HEK293 (cell line): ENCODE measurements at regions not wholly inside any gene's neighbourhood (a gene's known extent, or its start where the extent isn't known, plus 50 kb on each side); places are given as distances from the start of the nearest gene placed in this dataset.

ENCODE experiments used
- CTCF ChIA-PET: fragments of 350-600 bp; formaldehyde crosslinking; extraction: SDS; loops from one replicate; lab custom pipeline; 2021; ENCODE audit warnings: antibody characterized with exemption; lab: Yijun Ruan, JAX
- POLR2A ChIA-PET: fragments of 300-600 bp; formaldehyde crosslinking; extraction: SDS; loops from one replicate; lab custom pipeline; 2020; ENCODE audit warnings: antibody characterized with exemption, inconsistent platforms; lab: Yijun Ruan, JAX
- H3K27ac ChIP-seq: fragments of 200-500 bp; sonication (Bioruptor generic); 2 replicates; pipeline ENCODE4 v1.5.1; 2014; ENCODE audit warnings: low read depth, low read length, control low read depth, inconsistent platforms; ENCODE audit errors: extremely low read depth
- H3K36me3 ChIP-seq, 2 experiments: fragments of 200-500 bp in 1 of 2; sonication (Bioruptor generic) in 1 of 2; 1 replicate in 1 of 2; 2 replicates in 1 of 2; pipeline ENCODE4 v1.5.1; 2014 to 2017; ENCODE audit warnings: inconsistent platforms in 2 of 2, low read length in 2 of 2; ENCODE audit not compliant: control insufficient read depth in 2 of 2, insufficient read depth in 1 of 2
- H3K4me1 ChIP-seq: fragments of 200-500 bp; sonication (Bioruptor generic); 2 replicates; pipeline ENCODE4 v1.5.1; 2014; ENCODE audit warnings: mild to moderate bottlenecking, low read length, inconsistent platforms; ENCODE audit not compliant: control insufficient read depth, insufficient read depth
- H3K4me3 ChIP-seq: 2 replicates; pipeline ENCODE4 v1.5.1; 2011; ENCODE audit warnings: low read depth, mild to moderate bottlenecking, control low read depth, low read length, moderate library complexity
- H3K9me3 ChIP-seq: fragments of 200-500 bp; sonication (Bioruptor generic); 2 replicates; pipeline ENCODE4 v1.5.1; 2014; ENCODE audit warnings: low read depth, low read length, inconsistent platforms; ENCODE audit not compliant: control insufficient read depth, insufficient read depth
- EGR2 ChIP-seq: fragments of 450-650 bp; formaldehyde crosslinking; IDR thresholded peaks from 2 replicates; pipeline ENCODE4 v1.5.1; 2016; ENCODE audit warnings: low read depth, missing biosample characterization, missing genetic modification characterization
- KLF10 ChIP-seq: fragments of 450-650 bp; IDR thresholded peaks from 2 replicates; pipeline ENCODE4 v1.5.1; 2018; ENCODE audit warnings: missing biosample characterization, mild to moderate bottlenecking, missing genetic modification characterization
- PRDM2 ChIP-seq: fragments of 450-650 bp; formaldehyde crosslinking; IDR thresholded peaks from 2 replicates; pipeline ENCODE4 v1.5.1; 2016; ENCODE audit warnings: missing biosample characterization, missing genetic modification characterization, borderline replicate concordance
- RBAK ChIP-seq: fragments of 450-650 bp; formaldehyde crosslinking; IDR thresholded peaks from 2 replicates; pipeline ENCODE4 v1.5.1; 2016; ENCODE audit warnings: missing biosample characterization, missing genetic modification characterization
- REPIN1 ChIP-seq: fragments of 450-650 bp; formaldehyde crosslinking; IDR thresholded peaks from 2 replicates; pipeline ENCODE4 v1.5.1; 2017; ENCODE audit warnings: missing biosample characterization, missing genetic modification characterization, low read depth
- SP2 ChIP-seq: fragments of 450-650 bp; formaldehyde crosslinking; IDR thresholded peaks from 2 replicates; pipeline ENCODE4 v1.5.1; 2016; ENCODE audit warnings: missing biosample characterization, missing genetic modification characterization
- SP7 ChIP-seq: fragments of 450-650 bp; formaldehyde crosslinking; IDR thresholded peaks from 2 replicates; pipeline ENCODE4 v1.5.1; 2016; ENCODE audit warnings: missing biosample characterization, missing genetic modification characterization
- ZEB2 ChIP-seq: fragments of 450-650 bp; formaldehyde crosslinking; IDR thresholded peaks from 2 replicates; pipeline ENCODE4 v1.5.1; 2016; ENCODE audit warnings: missing biosample characterization, missing genetic modification characterization
- ZFHX2 ChIP-seq: fragments of 450-650 bp; formaldehyde crosslinking; conservative IDR thresholded peaks from 2 replicates; pipeline ENCODE4 v1.5.1; 2016; ENCODE audit warnings: missing biosample characterization, missing genetic modification characterization
- ZNF112 ChIP-seq: fragments of 450-650 bp; formaldehyde crosslinking; IDR thresholded peaks from 2 replicates; pipeline ENCODE4 v1.5.0; 2017; ENCODE audit warnings: missing biosample characterization, missing genetic modification characterization
- ZNF132 ChIP-seq: fragments of 450-650 bp; formaldehyde crosslinking; IDR thresholded peaks from 2 replicates; pipeline ENCODE4 v1.5.1; 2017; ENCODE audit warnings: missing biosample characterization, missing genetic modification characterization, borderline replicate concordance
- ZNF184 ChIP-seq: fragments of 450-650 bp; IDR thresholded peaks from 2 replicates; pipeline ENCODE4 v1.5.1; 2018; ENCODE audit warnings: missing biosample characterization, mild to moderate bottlenecking, missing genetic modification characterization
- ZNF214 ChIP-seq: fragments of 450-650 bp; formaldehyde crosslinking; IDR thresholded peaks from 2 replicates; pipeline ENCODE4 v1.5.1; 2017; ENCODE audit warnings: missing biosample characterization, mild to moderate bottlenecking, missing genetic modification characterization, borderline replicate concordance
- ZNF23 ChIP-seq: fragments of 450-650 bp; formaldehyde crosslinking; IDR thresholded peaks from 2 replicates; pipeline ENCODE4 v1.5.1; 2016; ENCODE audit warnings: missing biosample characterization, missing genetic modification characterization, borderline replicate concordance
- ZNF248 ChIP-seq: fragments of 450-650 bp; formaldehyde crosslinking; IDR thresholded peaks from 2 replicates; pipeline ENCODE4 v1.5.1; 2017; ENCODE audit warnings: missing biosample characterization, missing genetic modification characterization
- ZNF280D ChIP-seq: fragments of 450-650 bp; formaldehyde crosslinking; IDR thresholded peaks from 2 replicates; pipeline ENCODE4 v1.5.1; 2016; ENCODE audit warnings: missing biosample characterization, missing genetic modification characterization
- ZNF292 ChIP-seq: fragments of 450-650 bp; formaldehyde crosslinking; IDR thresholded peaks from 2 replicates; pipeline ENCODE4 v1.5.1; 2016; ENCODE audit warnings: low read depth, missing biosample characterization, missing genetic modification characterization, borderline replicate concordance
- ZNF341 ChIP-seq: fragments of 450-650 bp; formaldehyde crosslinking; IDR thresholded peaks from 2 replicates; pipeline ENCODE4; 2016; ENCODE audit warnings: low read depth, missing biosample characterization, missing genetic modification characterization
- ZNF350 ChIP-seq: fragments of 450-650 bp; formaldehyde crosslinking; IDR thresholded peaks from 2 replicates; pipeline ENCODE4 v1.5.0; 2017; ENCODE audit warnings: missing biosample characterization, mild to moderate bottlenecking, missing genetic modification characterization
- ZNF362 ChIP-seq: fragments of 450-650 bp; formaldehyde crosslinking; IDR thresholded peaks from 2 replicates; pipeline ENCODE4 v1.5.1; 2016; ENCODE audit warnings: missing biosample characterization, missing genetic modification characterization
- ZNF404 ChIP-seq: fragments of 450-650 bp; formaldehyde crosslinking; IDR thresholded peaks from 2 replicates; pipeline ENCODE4 v1.5.1; 2017; ENCODE audit warnings: missing biosample characterization, missing genetic modification characterization
- ZNF530 ChIP-seq: fragments of 450-650 bp; formaldehyde crosslinking; IDR thresholded peaks from 2 replicates; pipeline ENCODE4 v1.5.1; 2016; ENCODE audit warnings: low read depth, missing biosample characterization, missing genetic modification characterization
- ZNF585B ChIP-seq: fragments of 450-650 bp; formaldehyde crosslinking; IDR thresholded peaks from 2 replicates; pipeline ENCODE4 v1.5.1; 2016; ENCODE audit warnings: missing biosample characterization, missing genetic modification characterization
- ZNF596 ChIP-seq: fragments of 450-650 bp; IDR thresholded peaks from 2 replicates; pipeline ENCODE4 v1.5.0; 2018; ENCODE audit warnings: missing biosample characterization, mild to moderate bottlenecking, missing genetic modification characterization, moderate library complexity
- ZNF704 ChIP-seq: fragments of 450-650 bp; formaldehyde crosslinking; IDR thresholded peaks from 2 replicates; pipeline ENCODE4 v1.5.1; 2016; ENCODE audit warnings: missing biosample characterization, missing genetic modification characterization

- Histone ChIP-seq H3K9me3 (no peaks in the 10 kb centered on the region), H3K27ac (no peak overlapping the region), H3K4me1 (no peaks in the 10 kb centered on the region)
- CTCF ChIA-PET = no interaction called here
- no peak for TF ChIP-seq REPIN1 (tag by site-specific recombination)
- no peak for TF ChIP-seq ZEB2 (tag by site-specific recombination)
- TF ChIP-seq ZFHX2 = no peak
- no peak for TF ChIP-seq ZNF248 (tag by site-specific recombination)
- no peak for TF ChIP-seq PRDM2 (tag by site-specific recombination)
- no peak for TF ChIP-seq ZNF292
- TF ChIP-seq SP2 (tag by site-specific recombination) = no peak
- TF ChIP-seq ZNF362 (tag by site-specific recombination) = no peak
- TF ChIP-seq ZNF132 (tag by site-specific recombination) = no peak
- TF ChIP-seq ZNF585B = no peak
- no peak for TF ChIP-seq SP7 (tag by site-specific recombination)
- no peak for TF ChIP-seq ZNF596 (tag by site-specific recombination)
- no peak for TF ChIP-seq ZNF23 (tag by site-specific recombination)
- TF ChIP-seq RBAK = no peak
- TF ChIP-seq ZNF184 (tag by site-specific recombination) = no peak
- TF ChIP-seq, all 188 proteins: peak for 0
- POLR2A ChIA-PET = no interaction called here
- H3K4me3 ChIP-seq = no peak overlapping the region
- H3K36me3 ChIP-seq = no peaks in the 10 kb centered on the region
These were observed 806.9 kb downstream of the GALC start for GRCh38 chr14:87185961-87186560.

GRCh38 chr14:87184180-87184579 lies 808.8 kb downstream of the GALC start:
- Histone ChIP-seq H3K9me3 (no peaks in the 10 kb centered on the region), H3K4me3 (no peak overlapping the region), H3K36me3 (no peaks in the 10 kb centered on the region), H3K4me1 (no peaks in the 10 kb centered on the region), H3K27ac (no peak overlapping the region)
- CTCF ChIA-PET = no interaction called here
- POLR2A ChIA-PET = no interaction called here
- no peak for TF ChIP-seq ZNF112
- TF ChIP-seq ZNF280D (tag by site-specific recombination) = no peak
- TF ChIP-seq ZNF530 (tag by site-specific recombination) = no peak
- TF ChIP-seq ZNF214 (tag by site-specific recombination) = no peak
- no peak for TF ChIP-seq ZNF341 (tag by site-specific recombination)
- TF ChIP-seq ZNF704 (tag by site-specific recombination) = no peak
- no peak for TF ChIP-seq ZNF404 (tag by site-specific recombination)
- TF ChIP-seq KLF10 (tag by site-specific recombination) = no peak
- TF ChIP-seq ZNF292 = no peak
- no peak for TF ChIP-seq EGR2
- no peak for TF ChIP-seq ZNF350 (tag by site-specific recombination)
